Panc1 (cell line): ENCODE measurements at regions not wholly inside any gene's neighbourhood (a gene's known extent, or its start where the extent isn't known, plus 50 kb on each side); places are given as distances from the start of the nearest gene placed in this dataset.

ENCODE experiments used
- ATAC-seq: fragments of 200-7000 bp; cut with Tn5 transposase; 2 replicates; pipeline ENCODE4 v1.9.1; 2020; ENCODE audit warnings: mild to moderate bottlenecking, moderate library complexity
- BruUV-seq: library from RNA; stranded (reverse); fragments of 400-500 nt; replicated peaks from 2 replicates; lab custom pipeline; 2021; lab: Mats Ljungman, UMichigan
- CTCF ChIA-PET: fragments of 300-600 bp; sonication (Branson Sonifier 250); formaldehyde crosslinking; loops from one replicate; lab custom pipeline; 2022; ENCODE audit warnings: antibody characterized with exemption; lab: Charles Lee
- POLR2A ChIA-PET: fragments of 300-600 bp; sonication (Branson Sonifier 250); formaldehyde crosslinking; loops from one replicate; lab custom pipeline; 2022; ENCODE audit warnings: antibody characterized with exemption; lab: Charles Lee
- DNase-seq: peaks from one replicate; pipeline ENCODE4 v3.0.0-alpha.2; 2010; ENCODE audit warnings: low read depth, low spot score
- H3K27ac ChIP-seq: 2 replicates; pipeline ENCODE4 v1.5.1; 2011; ENCODE audit warnings: mild to moderate bottlenecking, low read length, inconsistent platforms
- H3K27me3 ChIP-seq: fragments of 200-500 bp; sonication (Bioruptor generic); 2 replicates; pipeline ENCODE4 v1.6.0; 2014; ENCODE audit warnings: low read length, inconsistent platforms; ENCODE audit not compliant: control insufficient read depth, insufficient read depth
- H3K36me3 ChIP-seq: fragments of 200-500 bp; sonication (Bioruptor generic); 2 replicates; pipeline ENCODE4 v1.5.1; 2014; ENCODE audit warnings: inconsistent platforms, mild to moderate bottlenecking, low read length, moderate library complexity; ENCODE audit not compliant: control insufficient read depth, insufficient read depth
- H3K4me1 ChIP-seq: 2 replicates; pipeline ENCODE4 v1.5.1; 2011; ENCODE audit warnings: inconsistent platforms, mild to moderate bottlenecking, low read length, moderate library complexity; ENCODE audit not compliant: control insufficient read depth, insufficient read depth
- H3K4me3 ChIP-seq, 2 experiments: 2 replicates each; pipeline ENCODE4 v1.5.1; 2011 to 2012; ENCODE audit warnings: low read depth in 2 of 2, low read length in 2 of 2, mild to moderate bottlenecking in 2 of 2, inconsistent platforms in 1 of 2, moderate library complexity in 1 of 2
- H3K9me3 ChIP-seq: fragments of 200-500 bp; sonication (Bioruptor generic); 2 replicates; pipeline ENCODE4 v1.5.1; 2014; ENCODE audit warnings: low read depth, mild to moderate bottlenecking, inconsistent platforms, low read length, moderate library complexity; ENCODE audit not compliant: control insufficient read depth, insufficient read depth
- CTCF ChIP-seq: fragments of 450-650 bp; IDR thresholded peaks from 2 replicates; pipeline ENCODE4 v1.5.1; 2017; ENCODE audit warnings: mild to moderate bottlenecking
- POLR2AphosphoS5 ChIP-seq: IDR thresholded peaks from 2 replicates; pipeline ENCODE4 v1.6.1; 2012; ENCODE audit warnings: mild to moderate bottlenecking, low read depth, low read length, moderate library complexity
- REST ChIP-seq, 2 experiments: IDR thresholded peaks; 2 replicates each; pipeline ENCODE4 v1.6.1; 2011 to 2012; ENCODE audit warnings: low read depth in 2 of 2, control low read depth in 1 of 2, low read length in 1 of 2, mild to moderate bottlenecking in 1 of 2, moderate library complexity in 1 of 2; ENCODE audit not compliant: insufficient read depth in 1 of 2
- SIN3A ChIP-seq: IDR thresholded peaks from 2 replicates; pipeline ENCODE4 v1.6.1; 2012; ENCODE audit warnings: low read depth, mild to moderate bottlenecking, low read length, moderate library complexity, borderline replicate concordance; ENCODE audit not compliant: insufficient read depth
- TCF7L2 ChIP-seq: IDR thresholded peaks from 2 replicates; pipeline ENCODE4 v1.6.1; 2011; ENCODE audit warnings: mild to moderate bottlenecking, low read depth, low read length, inconsistent platforms
- in situ Hi-C: cut with HindIII; loops from 2 replicates; pipeline ENCODE4 v1.10.0; 2016; ENCODE audit warnings: low sequenced_read_pairs, low pct_unique_long_range_greater_than_20kb
- intact Hi-C: fragments of 100-400 bp; cut with micrococcal nuclease; formaldehyde crosslinking; loops from one replicate; pipeline ENCODE4 v1.10.0; 2022; ENCODE audit not compliant: unreplicated experiment

GRCh38 chr6:91600561-91600960, 1013.7 kb upstream of the MAP3K7 start:
- intact Hi-C loops (no loop called here), in situ Hi-C loops (no loop called here)
- no peak for ATAC-seq
- Histone ChIP-seq H3K36me3 (no peaks in the 10 kb centered on the region), H3K9me3 (no peaks in the 10 kb centered on the region; the same call in 1 of the 2 replicates), H3K27me3 (no peaks in the 10 kb centered on the region), H3K27ac (no peak overlapping the region), H3K4me3 (no peak overlapping the region), H3K4me1 (no peaks in the 10 kb centered on the region)
- no peak for TF ChIP-seq REST (IDR thresholded peaks at IDR 0.05; ENCODE audit: insufficient read depth in 1 of 2, low read depth in 2 of 2, low read length in 1 of 2)
- CTCF ChIA-PET: no interaction called here
- POLR2A ChIA-PET: no interaction called here
- DNase-seq: no peak
- no TSS peak for BruUV-seq

- H3K4me1 ChIP-seq: no peaks in the 10 kb centered on the region
- H3K9me3 ChIP-seq: no peaks in the 10 kb centered on the region
- intact Hi-C loops (no loop called here), in situ Hi-C loops (no loop called here)
- H3K27ac ChIP-seq: no peak overlapping the region
- TF ChIP-seq SIN3A (no peak), CTCF (no peak), POLR2AphosphoS5 (no peak), REST (IDR thresholded peaks at IDR 0.05; ENCODE audit: insufficient read depth in 1 of 2, low read depth in 2 of 2, low read length in 1 of 2) (no peak), TCF7L2 (no peak)
- no peak overlapping the region for H3K4me3 ChIP-seq
- POLR2A ChIA-PET: no interaction called here
- H3K27me3 ChIP-seq: no peaks in the 10 kb centered on the region
- no peak for DNase-seq
- CTCF ChIA-PET: no interaction called here
- no peak for ATAC-seq
- no peaks in the 10 kb centered on the region for H3K36me3 ChIP-seq
- no TSS peak for BruUV-seq
Observed at GRCh38 chr6:91590191-91590590, 1003.3 kb upstream of the MAP3K7 start.
